Activated CD4-positive, alpha-beta T cell treated with anti-CD3 and anti-CD28 coated beads, Interleukin-10, Interleukin-2, amounts not matched to agents 100 ng/mL and 50 ng/mL, durations not matched to agents 16 hours and 8 hours (primary cell): ENCODE measurements at regions not wholly inside any gene's neighbourhood (a gene's known extent, or its start where the extent isn't known, plus 50 kb on each side); places are given as distances from the start of the nearest gene placed in this dataset.
A peak's percentile ranks its signal among the peaks of the same experiment; 100 is the strongest.

Experiments
- DNase-seq: peaks from one replicate; pipeline ENCODE4 v3.0.0-alpha.2; 2020

- DNase-seq: no peak
These were observed 65.2 kb upstream of the LINGO1 start for GRCh38 chr15:77697893-77698292.

- DNase-seq: no peak
These were observed 64.2 kb upstream of the LINGO1 start for GRCh38 chr15:77696871-77697270.

- DNase-seq: no peak
These were observed 63.4 kb upstream of the LINGO1 start for GRCh38 chr15:77695961-77696582.

DNA sequence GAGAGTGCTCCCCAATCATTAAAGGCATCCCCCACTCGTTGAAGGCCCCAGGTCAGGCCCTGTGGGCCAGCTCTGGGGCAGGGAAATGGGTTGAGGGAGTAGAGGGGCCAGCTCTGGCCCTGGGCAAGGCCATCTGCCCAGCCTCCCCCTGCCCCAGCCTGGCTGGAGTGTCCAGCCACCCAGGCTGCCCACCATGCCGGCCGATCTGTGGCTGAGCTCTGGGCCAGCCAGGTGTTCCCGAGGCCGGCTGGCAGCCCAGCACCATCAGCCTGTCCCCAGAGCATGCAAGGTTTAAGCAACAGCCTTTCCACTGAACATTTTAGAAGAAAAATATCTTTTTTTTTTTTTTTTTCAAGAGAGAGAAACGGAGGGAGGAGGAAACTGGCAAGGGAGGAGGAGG, 62.8 kb upstream of the LINGO1 start:
- no peak for DNase-seq

- DNase-seq: no peak
These were observed 60.9 kb upstream of the LINGO1 start for GRCh38 chr15:77693576-77693975.

GRCh38 chr15:77692614-77693013, 59.9 kb upstream of the LINGO1 start:
- DNase-seq: no peak

DNA sequence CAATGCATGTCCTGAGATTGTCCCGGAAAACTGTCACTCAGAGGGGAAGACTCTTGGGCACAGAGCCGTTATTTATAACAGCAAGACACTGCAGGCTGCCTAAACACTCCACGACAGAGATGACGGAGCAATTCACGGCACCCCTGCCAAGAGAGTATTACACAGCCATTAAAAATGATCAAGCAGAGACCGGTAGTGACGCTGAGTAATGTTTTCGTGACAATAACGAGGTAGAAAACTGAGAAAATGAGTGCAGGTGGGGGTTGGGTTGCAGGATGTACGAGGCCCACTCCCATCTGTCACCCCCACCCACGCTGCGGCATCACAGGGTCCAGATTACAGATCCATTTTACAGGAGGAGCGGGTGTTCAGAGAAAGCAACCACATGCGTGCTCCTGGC, 58.9 kb upstream of the LINGO1 start:
- DNase-seq: no peak

DNA sequence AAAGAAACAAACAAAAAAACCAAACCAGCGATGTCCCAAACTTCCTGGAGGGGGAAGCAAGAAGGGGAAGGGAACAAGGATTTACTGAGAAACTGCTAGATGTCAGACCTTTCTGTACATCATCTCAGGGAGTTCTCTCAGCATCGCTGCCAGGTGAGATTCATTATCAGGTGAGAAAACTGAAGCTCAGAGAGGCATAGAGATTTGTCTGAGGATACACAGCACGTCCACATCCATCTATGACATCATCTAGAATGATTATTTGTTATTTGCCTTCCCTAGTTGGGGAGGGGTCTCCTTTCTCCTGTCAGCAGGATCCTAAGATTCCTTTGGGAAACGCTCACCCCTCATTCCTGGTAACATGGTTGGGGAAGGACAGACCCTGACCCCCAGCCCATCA, 57.1 kb upstream of the LINGO1 start:
- no peak for DNase-seq

DNA sequence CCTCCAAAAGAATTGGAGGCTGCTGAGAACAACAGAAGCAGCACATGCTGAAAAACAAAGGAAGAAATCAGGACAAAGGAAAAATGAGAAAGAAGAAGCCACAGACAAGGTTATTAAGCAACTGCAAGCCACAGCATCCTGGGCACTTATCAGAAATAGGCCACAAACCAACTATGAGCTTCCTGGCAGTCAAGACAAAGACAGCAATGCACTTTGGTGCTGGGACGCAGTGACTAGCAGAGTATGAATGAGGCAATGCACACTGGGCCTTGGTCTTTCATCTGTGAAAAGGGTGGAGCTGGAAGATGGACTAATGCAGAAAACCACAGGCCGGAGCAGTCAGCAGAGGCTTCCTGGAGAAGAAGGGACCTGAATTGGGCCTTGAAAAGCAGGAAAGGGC, 56.0 kb upstream of the LINGO1 start:
- DNase-seq: peak; percentile 3

GRCh38 chr15:77688266-77688665, 55.6 kb upstream of the LINGO1 start:
- no peak for DNase-seq

DNA sequence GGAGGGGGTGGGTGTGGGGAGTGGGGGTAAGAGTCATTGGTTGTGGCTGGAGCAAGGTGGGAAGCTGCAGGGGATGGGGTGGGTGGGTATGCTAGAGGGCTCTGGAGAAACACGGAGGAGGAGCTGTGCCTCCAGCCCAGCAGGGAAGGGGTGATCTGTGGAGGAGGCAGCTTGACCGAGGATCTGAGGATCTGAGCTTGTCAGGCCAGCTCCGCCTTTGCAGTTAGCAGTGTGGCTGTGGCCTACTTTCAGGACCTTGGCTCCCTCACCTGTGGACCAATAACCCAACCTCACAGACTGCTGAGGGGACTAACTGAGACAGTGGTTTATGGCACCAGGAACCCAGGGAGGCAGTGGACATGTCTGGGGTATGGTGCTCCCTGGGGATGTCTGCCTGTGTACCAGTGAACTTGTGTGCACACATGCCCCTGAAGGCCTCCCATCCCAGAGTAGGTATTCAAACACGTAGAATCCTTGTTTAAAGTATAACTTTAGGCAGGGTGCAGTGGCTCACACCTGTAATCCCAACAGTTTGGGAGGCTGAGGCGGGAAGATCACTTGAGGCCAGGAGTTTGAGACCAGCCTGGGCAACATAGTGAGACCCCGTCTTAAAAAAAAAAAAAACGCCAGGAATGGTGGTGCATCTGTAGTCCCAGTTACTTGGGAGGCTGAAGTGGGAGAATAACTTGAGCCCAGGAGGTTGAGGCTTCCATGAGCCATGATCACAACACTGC, 52.5 kb upstream of the LINGO1 start:
- no peak for DNase-seq

DNA sequence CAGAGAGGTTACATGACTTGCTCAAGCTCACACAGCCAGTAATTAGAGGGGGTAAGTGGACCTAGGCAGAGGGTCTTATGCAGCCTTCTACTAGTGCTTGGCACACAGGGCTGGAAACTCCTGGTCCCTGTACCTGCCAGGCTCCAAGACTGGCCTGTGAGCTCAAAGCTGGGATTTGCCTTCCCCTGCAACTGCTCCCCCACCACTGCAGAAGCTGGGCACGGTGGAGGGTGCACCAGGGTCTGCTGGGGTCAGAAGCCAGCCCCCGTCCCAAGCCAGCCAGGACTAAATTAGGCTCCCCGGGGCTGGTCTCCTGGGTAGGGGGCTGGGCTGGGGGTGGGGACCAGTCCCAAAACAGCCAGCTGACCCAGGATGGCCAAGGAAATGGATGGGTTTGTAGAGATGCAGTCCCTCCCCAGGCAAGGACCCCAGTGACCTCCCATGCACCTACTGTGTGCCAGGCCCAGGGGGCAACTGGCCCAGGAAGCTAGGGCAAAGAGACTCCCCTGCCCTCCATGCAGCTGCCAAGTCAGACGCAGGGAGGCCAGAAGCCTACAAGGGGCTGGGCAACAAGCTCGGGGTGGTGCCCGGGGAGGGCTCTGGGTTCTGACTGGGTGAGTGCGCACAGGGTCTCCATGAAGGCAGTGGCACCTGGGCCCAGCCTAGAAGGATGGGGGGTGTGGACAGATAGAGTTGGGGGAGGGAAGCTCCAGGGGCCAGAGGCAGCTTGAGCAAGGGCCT, 51.8 kb upstream of the LINGO1 start:
- no peak for DNase-seq

DNA sequence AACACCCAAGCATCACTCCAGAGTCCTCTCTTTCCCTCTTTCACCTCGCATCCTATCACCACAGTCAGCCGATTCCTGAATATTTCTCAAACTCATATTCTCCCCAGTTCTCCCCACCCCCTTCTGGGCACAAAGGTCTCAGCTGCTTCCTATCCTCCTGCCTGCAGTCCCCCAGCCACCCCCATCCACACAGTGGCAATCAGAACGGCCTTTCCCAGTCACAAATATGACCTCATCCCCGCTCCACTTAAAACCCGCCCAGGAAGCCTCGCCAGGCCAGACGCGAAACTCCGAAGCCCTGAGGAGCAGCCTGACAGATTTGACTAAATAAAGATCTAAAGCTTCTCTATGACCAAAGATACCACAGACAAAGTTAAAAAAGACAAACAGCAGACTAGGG, 49.9 kb upstream of the LINGO1 start:
- DNase-seq: no peak
